Stimulated activated CD4-positive, alpha-beta T cell treated with anti-CD3 and anti-CD28 coated beads, Interleukin-1b, Interleukin-23, amount 100 ng/mL, for 48 hours (primary cell): ENCODE measurements at regions not wholly inside any gene's neighbourhood (a gene's known extent, or its start where the extent isn't known, plus 50 kb on each side); places are given as distances from the start of the nearest gene placed in this dataset.

Experiments
- DNase-seq: peaks from one replicate; pipeline ENCODE4 v3.0.0-alpha.2; 2020

DNA sequence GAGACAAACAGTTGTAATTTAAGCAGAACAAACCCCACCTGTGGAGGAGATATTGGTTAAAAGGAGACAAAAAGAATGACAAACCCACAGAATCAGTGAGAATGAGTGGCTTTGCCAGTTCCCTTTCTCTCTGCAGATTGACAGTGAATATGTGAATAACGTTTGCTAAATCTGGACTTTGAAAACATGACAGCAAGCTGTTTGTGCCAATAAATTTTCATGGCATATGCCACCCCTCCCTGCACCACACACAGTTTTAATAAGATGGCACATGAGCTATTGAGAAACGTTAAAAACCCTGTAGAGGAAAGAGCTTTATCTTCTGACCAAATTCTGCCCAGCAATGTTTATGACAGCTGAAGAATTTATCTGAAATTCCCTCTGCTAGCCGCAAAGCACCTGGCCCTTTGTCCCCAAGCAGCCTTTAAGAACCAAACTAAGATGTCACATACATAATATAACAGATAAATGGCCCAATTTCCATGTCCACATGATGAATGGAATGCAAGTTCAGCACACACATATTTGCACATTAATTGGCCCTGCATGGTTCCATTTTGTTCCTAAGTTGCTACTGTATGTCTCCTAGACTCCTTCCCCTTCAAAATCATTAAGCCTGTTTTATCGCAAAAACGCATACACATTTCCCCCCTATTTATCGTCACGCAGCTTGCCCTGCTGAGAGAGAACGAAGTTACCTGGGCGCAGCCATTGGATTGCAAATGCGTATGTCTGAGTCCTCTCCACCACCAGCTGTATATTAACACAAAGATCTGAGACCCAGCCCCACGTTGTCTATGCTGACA is 773.5 kb upstream of the EEF2KMT start:
- DNase-seq, result no peak

DNA sequence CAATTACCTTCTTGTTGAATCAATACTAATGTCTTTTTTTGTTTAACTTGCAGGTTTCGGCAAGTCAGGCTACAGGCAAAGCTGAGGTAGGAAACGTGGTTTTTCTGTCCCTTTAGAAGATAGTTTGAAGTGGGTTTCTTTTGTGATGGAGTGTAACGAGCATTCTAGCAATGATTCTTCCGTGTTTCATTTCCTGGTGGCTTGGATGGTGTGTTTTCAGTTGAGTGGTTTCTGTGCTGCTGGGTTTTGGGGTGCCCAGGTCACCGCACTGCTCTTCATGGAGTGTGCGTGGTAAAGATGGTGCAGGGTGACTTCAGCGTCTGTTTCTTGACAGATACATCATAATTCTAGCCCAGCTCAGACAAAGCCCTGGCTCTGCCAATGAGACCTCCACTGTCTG is 769.7 kb upstream of the EEF2KMT start:
- no peak for DNase-seq

DNA sequence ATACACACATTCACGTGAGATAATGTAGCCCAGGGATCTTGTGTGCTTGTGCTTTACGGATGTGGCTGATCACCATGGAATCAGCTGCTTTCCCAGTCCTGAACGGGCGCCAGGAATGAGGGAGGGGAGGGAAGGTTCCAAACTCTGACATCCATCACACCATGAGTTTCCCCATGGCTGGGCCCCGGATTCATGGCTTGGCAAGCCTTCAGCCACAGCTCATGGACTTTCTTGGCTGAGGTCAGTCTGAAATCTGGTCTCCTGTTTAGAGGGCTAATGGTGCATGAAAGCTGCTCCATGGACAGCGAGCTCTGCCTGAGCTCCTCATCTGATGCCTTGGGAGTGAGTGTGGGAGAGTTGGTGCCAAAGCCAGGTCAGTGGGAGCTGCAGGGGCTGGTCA is 767.6 kb upstream of the EEF2KMT start:
- DNase-seq, result no peak

DNA sequence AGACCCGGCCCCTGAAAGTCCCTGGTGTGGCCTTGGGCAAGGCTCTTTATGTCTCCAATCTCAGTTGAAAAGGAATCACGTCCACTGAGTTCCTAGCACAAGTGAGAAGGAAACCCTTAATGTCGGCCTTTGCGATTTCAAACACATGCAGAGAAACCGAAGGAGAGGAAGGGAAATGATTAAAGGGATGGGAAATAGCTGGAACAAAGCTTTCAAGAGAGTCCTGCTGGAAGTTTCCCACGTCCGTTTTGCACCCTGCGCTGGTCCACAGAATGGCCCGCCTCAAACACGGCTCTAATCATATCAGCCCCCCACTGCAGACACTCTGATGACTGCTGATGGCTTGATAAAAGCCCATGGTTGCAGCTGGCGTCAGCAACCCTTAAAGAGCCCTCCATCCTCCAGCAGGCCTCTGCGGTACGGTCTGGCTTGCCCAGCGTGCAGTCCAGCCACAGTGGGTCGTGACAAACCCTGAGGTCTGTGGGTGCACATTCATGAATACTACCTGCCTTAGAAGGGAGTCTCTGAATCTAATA is 765.5 kb upstream of the EEF2KMT start:
- DNase-seq, result no peak

DNA sequence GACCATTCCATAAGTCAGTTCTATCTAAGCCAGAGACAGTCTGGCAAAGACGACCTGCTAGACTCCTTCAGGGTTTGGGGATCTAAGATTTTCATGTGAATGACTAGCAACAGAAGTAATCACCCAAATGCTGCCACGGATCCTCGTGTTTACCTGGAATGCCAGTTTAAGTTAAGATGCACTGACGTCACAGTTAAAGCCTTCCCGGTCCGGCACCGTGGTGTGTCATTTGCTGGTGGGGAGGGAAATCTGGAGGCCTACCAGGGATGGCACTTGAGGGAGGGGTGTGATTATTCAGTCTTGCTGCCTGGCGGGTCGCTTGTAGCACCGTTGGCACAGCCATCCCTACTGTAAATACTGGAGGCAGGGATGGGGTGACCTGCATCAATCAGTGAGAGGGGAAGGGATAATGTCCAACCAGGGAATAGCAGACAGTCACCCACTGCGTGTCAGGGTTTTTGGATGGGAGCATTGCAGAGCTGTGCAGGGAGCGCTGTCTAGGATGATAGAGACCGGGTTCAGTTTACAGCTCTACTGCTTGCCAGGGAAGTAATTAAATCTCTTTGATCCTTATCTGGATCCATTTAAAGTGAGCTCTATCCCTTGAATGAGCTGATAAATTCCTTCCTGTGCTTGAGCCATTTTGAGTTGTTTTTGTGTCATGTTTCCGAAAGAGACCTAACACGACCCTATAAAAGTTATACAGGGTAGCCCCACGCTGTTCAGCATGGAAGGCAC is 764.7 kb upstream of the EEF2KMT start:
- no peak for DNase-seq

DNA sequence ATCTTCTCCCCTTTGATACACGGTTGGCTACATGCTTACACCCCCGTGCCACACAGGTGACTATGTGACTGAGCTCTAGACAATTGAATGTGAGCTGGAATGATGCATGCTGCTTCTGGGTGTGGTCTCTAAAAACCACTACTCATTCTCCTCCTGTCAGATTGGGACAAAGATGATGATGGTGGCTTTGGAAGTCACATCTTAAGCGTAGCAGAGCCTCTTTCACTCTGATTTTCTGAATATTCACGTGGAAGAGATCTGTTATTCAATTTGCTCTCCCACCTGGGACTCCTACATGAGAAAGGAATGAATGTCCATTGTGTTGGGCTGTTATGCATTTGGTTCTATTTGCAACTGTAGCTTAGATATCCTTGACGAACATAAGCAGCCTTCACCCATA is 763.6 kb upstream of the EEF2KMT start:
- DNase-seq, result no peak

DNA sequence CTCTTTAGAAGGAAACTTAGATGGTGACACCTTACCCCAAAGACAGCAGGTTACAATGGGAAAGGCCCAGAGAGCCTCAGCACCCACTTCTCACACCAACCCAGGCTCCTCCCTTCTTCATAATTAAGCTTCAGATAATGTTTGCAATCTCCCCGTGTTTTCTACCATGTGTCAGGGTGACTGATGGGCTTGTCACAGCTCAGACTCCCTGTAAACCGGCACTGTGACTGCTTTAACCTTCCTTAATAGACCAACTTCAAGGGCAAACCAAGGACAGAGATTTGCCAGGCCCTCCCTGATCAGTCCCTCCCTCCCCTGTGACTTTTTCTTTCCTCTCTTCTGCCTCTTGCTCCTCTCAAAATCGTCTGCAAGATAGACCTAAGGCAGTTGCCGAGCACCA is 760.6 kb upstream of the EEF2KMT start:
- DNase-seq, result no peak

DNA sequence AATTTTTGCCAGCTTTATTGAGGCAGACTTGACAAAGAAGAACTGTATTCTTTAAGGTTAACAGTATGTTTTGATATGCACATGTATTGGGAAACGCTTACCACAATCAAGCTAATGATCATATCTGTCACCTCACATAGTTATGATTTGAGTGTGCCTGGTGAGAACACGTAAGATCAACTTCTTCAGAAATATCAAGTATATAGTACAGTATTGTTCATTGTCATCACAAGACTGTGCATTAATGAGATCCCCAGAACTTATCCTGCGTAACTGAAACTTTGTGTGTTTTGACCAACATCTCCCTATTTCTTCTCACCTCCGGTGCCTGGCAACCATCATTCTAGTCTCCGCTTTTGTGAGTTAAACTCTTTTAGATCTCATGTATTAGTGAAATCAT is 756.4 kb upstream of the EEF2KMT start:
- no peak for DNase-seq

DNA sequence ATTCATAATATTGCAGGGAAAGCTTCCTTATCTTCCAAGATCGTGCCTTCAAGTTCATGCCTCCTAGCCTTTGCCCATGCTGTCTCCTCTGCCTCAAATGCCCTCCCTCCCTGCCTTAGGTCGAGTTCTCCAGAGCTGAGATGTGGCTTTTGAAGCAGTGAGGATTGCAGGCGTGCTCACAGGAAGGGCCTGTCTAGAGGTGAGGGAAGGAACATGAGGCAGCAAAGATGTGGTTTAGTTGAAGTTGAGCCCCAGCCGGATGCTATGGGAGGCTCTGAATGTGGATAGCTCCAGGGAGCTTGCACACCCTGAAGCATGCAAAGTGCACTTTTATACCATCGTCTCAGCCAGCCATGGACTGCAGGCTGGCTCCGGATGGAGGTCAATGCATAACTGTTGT is 754.6 kb upstream of the EEF2KMT start:
- DNase-seq, result no peak

DNA sequence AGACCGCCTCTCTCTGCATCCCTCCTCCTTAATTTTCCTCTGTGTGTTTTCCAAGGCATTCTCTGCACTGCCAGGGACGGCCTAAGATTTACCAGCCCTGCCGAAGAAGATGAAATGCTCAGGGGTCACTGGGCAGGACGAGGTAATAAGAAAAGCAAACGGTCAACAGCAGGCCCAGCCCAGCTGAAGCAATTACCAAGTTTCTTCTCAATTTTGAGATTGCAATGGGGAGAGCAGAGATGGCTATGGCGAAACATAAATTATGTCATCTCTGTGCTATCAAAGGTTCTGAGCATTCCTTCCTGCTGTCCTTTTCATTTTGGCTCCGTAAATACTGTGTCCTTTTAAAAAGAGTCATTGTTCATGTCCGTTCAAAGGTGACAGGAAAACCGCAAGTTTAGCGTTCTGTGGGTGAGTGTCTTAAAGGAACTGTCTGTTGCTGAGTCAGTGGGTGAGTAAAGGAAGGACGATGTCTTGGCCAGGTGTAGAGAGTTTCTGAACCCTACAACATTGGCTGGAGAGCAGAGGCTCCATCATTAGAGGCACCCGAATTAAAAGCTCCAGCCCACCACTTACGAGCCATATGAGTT is 753.9 kb upstream of the EEF2KMT start:
- DNase-seq, result no peak

DNA sequence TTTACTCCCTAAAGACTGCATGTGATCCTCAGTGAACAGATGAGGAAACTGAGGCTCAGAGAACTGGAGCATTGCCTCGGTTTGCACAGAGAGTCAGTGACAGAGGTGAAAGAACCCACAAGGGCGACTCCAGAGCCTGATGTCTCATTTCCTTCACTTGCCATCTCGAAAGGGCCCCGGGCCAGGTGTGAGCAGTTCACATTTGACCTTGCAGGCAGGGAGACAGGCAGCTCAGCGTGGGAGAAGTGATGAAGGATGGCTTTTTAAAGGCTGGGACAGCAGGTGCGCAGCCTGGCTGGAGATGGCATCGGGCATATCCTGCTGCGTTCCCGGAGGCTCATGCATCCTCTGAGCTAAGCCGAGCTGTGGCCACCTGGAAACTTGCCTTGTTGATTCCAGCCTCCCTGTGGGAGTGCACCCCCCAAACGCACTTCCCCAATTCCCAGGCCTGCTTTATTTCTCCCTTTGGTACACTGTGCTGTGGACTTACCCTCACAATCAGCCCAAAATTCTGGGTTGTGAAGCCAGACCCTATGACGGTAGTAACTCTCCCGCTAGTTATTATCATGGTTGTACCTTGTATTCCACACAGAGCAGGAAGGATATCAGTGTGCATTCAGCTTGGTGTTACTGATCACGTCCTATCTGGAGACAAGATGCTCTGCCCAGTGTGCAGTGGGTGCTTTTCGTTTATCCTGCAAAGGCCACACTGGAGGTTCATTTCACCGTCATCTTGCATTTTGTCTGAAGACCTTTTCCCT is 753.2 kb upstream of the EEF2KMT start:
- DNase-seq, result no peak

DNA sequence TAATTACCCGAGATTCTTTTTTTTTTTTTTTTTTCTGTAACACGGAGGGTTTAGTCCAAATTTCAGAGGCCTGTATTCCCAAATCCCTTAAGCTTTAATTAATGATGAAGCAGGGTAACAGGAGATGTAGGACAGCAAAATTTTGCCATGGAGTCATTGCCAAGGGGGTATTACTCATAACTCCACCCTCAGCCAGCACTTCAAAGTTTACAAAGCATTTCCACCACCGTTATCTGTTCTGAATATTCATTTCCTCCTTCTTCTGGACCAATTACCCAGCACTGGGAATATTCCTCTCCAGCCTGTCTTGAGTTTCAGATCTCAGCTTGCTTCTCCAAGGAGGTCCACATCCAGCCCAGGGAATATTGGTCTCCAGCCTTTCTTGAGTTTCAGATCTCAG is 747.5 kb upstream of the EEF2KMT start:
- DNase-seq, result no peak

DNA sequence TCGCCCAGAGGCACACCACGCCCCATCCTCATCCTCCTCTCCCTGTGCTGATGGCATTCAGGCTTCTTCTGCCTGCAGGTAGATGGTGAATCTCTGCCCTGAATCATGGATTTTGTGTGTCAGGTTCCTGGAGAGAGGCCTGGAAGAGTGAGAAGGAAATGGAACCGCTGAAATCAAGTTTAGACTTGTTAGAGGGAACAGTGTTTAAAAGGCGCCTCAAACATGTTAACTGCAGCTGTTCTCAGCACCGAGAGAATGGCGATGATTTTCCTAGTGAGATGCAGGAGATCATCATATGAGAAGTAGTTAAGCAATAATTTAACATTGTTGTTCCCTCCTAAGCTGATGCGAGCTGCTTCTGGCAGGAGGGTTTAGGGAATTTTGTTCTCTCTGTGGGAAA is 744.4 kb upstream of the EEF2KMT start:
- DNase-seq, result no peak

DNA sequence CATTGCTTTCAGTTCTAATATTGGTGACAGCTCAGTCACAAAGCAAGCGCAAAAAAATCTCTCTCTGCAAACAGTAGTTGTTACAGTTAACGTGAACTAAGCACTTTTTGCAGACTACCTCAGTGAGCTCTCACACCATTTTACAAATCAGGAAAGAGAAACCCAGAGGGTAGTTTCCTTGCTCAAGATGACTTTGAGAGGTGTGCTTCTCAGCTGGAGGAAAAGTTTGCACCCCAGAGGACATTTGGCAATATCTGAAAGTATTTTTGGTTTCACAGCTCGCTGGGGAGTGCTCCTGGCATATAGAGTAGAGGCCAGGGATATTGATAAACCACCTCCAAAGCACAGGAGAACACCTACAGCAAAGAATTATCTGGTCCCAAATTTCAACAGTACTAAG is 741.1 kb upstream of the EEF2KMT start:
- DNase-seq, result no peak

DNA sequence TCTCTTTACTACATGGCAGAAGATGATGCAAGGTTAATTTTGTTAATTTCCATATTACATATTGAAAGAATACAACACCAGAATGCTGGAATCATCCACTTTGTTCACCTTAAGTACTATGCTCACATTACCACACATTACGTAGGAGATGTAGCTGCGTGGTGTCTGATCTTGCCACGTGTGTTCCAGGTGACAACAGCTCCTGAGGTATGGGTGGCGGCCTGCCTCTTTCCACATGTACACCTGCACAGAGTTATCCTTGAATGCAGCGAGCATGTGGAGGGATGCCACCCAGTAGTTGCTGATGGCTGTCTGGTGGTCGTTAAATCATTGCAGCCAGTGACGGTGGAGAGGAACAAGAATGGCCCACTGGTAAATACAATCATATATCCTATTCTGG is 740.5 kb upstream of the EEF2KMT start:
- no peak for DNase-seq

DNA sequence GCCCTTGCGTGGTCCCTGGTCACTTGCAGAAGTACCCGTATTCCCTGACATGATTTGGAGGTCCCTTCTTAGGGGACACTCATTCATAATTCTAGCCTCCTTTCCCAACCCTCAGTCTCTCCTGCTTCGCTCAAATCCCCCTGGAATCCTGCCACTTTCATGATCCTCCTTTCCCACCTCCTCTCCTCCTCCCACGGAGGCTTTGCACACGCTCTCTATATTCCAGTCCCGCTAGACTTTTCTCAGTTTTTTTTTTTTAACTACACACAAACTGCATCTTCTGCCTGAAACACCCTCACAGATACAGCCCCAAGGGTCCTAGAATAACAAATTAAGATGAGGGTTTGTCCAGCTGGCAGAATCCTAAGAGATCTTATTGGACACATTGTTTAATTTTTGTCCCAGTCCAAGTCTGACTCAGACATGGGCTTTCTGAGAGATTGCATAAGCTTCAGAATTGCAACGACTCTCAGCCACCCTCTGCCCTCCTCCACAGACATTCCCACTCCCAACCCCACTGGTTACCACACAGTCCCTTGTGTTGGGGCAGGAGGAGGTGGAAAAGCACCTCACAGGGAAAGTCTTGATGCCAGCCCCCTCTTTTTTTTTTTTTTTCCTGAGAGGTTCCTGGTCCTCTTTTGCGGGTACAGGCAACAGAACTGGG is 739.5 kb upstream of the EEF2KMT start:
- DNase-seq, result no peak

DNA sequence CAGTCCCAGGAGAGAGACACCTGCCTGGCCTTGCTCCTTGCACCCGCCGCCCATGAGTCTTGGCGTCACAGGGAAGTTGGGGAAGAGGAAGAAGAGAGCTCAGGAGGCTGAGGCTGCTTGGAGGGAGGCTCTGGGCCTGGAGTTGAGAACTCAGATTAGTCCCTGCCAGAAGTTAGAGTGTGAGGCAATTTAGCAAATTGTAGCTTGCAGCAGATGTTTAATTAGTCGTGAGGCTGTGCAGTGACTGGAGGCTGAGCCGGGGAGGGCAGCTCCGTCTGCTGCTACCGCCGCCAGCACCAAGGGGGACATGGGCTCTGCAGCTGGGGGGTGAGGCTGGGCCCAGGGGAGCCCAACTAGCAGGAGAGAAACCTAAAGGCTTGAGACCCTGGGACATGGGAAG is 738.3 kb upstream of the EEF2KMT start:
- no peak for DNase-seq

DNA sequence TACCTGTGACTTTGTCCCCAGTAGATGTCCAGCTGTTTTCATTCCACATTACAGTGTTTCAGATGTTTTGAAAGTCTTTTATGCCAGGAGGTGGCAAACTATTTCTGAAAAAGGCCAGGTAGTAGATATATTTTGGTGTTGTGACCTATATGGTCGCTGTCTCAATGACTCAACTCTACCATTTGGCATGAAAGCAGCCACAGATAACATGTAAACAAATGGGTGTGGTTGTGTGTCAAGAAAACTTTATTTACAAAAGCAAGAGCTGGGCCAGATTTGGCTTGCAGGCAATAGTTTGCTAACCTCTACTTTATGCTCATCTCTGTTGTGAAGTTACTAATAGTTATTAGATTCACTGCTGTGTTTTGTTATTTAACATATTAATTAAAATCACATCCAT is 728.7 kb upstream of the EEF2KMT start:
- no peak for DNase-seq

DNA sequence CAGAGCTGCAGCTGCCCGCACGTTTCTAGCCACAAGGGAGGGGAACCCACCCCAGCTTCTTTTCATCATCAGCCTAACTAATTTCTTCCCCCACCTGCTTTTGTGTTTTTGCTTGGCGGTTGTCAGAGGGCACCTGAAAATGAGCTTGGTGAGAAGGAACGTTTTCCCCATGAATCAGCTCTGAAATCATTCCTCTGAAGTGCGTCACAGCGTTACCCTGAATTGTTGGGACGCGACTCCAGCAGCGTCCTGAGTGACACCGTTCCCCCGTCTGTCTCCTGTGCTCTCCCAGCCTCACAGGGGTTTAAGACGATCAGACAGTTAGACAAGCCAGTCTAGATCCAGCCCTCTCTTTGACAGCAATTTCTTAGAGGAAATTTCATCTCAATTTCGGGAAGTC is 722.9 kb upstream of the EEF2KMT start:
- no peak for DNase-seq

DNA sequence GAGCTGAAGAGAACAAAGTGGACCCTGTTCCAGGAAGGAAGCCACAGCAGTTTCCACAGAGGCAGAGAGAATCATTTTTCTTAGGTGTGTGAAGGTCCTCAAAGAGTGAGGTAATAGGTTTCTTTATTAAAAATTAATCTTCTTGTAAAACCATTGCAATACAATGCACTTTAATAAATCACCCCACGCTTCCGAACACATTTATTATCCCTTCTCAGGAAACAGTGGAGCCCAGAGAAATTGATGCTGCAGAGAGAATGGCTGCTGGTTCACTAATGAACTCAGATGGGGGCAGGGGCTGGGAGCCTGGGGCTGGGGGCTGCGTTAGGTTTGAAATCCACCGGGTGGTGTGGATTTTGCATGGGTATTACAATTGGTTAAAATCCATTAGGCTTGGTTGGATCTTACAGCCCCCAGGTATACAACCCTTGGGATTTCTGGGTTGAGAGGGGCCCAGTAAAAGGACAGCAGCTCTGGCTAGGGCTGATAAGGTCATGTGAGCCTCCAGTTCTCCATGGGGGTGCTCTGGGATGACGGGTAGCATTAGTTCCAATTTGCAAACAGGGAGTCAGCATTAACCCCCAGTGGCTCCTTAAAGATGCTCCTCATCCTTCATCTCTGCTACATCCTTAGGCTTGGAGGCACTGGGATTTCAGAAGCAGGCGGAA is 718.1 kb upstream of the EEF2KMT start:
- no peak for DNase-seq

DNA sequence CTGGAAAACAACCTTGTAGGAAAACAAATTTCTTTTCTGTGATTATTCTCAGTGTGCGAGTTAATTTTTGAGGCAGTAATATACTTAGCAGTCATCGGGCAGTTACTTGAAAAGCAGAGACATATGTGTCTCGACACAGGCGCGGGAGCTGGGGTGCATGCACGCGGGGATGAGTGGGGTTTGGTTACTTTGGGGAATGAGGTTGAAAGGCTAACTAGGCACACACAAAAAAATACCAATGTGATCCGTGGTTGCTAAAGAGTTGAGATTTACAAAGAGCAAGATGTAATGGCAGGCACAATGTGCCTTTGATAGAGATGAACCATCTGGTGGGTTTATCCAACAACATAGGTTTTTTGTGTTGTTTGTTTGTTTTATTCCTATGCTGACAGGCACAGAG is 703.8 kb upstream of the EEF2KMT start:
- DNase-seq, result no peak

DNA sequence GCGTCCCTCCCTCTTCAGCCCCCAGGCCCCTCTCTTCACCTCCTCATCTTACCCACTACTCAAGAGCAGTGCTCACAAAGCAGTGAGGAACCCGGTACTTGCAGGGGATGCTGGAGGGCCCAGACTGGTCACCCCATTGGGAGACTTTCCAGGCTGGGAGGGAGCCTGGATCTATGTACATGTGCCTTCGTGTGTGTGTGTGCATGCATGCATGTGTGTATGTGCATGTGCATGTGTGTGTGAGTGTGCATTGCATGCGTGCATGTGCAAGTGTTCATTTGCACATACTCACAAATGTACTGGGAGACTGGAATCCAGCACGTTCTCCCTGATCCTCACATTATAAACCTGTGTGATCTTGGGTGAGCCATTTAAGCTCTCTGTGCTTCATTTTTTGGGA is 696.0 kb upstream of the EEF2KMT start:
- no peak for DNase-seq
